H1 (cell line): ENCODE measurements at regions not wholly inside any gene's neighbourhood (a gene's known extent, or its start where the extent isn't known, plus 50 kb on each side); places are given as distances from the start of the nearest gene placed in this dataset.

ENCODE experiments used
- CTCF ChIA-PET: fragments of 300-600 bp; sonication (Branson Sonifier 250); formaldehyde crosslinking; loops from one replicate; lab custom pipeline; 2021; ENCODE audit not compliant: partially characterized antibody; lab: Charles Lee
- POLR2A ChIA-PET: fragments of 300-600 bp; sonication (Branson Sonifier 250); formaldehyde crosslinking; loops from one replicate; lab custom pipeline; 2021; ENCODE audit warnings: inconsistent platforms; ENCODE audit not compliant: partially characterized antibody; lab: Charles Lee
- DNase-seq, 2 experiments: peaks; one replicate each; pipeline versions ENCODE4 v3.0.0 to v3.0.0-alpha.2; 2010 to 2022; ENCODE audit warnings: low spot score in 2 of 2, low read depth in 1 of 2, mixed read lengths in 1 of 2
- FAIRE-seq: peaks from 2 replicates; lab custom pipeline; 2011; peaks lifted over from hg19 to GRCh38; lab: Jason Lieb, UNC
- H2AFZ ChIP-seq: 2 replicates; pipeline ENCODE4 v1.8.1; 2012; ENCODE audit warnings: low read length, inconsistent platforms
- H2AK5ac ChIP-seq: 2 replicates; pipeline ENCODE4 v1.6.1; 2013; ENCODE audit warnings: low read depth, low read length
- H2BK120ac ChIP-seq: replicated peaks from 2 replicates; pipeline ENCODE3; 2013; ENCODE audit warnings: low read depth, low read length, inconsistent platforms
- H2BK12ac ChIP-seq: 2 replicates; pipeline ENCODE4 v1.6.1; 2013; ENCODE audit warnings: low read depth, low read length
- H2BK15ac ChIP-seq: 2 replicates; pipeline ENCODE4 v1.6.1; 2013; ENCODE audit warnings: low read length
- H2BK20ac ChIP-seq: 2 replicates; pipeline ENCODE4 v1.6.1; 2013; ENCODE audit warnings: low read length
- H2BK5ac ChIP-seq: 2 replicates; pipeline ENCODE4 v1.6.1; 2013; ENCODE audit warnings: low read depth, low read length
- H3K14ac ChIP-seq: 2 replicates; pipeline ENCODE4 v1.6.1; 2013; ENCODE audit warnings: inconsistent platforms; ENCODE audit not compliant: insufficient read length
- H3K18ac ChIP-seq: 2 replicates; pipeline ENCODE4 v1.6.1; 2013; ENCODE audit warnings: low read length; ENCODE audit errors: extremely low read depth
- H3K23ac ChIP-seq: 2 replicates; pipeline ENCODE4 v1.6.1; 2013; ENCODE audit warnings: inconsistent platforms; ENCODE audit not compliant: insufficient read length
- H3K23me2 ChIP-seq: 2 replicates; pipeline ENCODE4 v1.6.1; 2013; ENCODE audit warnings: low read depth, low read length
- H3K27ac ChIP-seq: 2 replicates; pipeline ENCODE4 v1.6.1; 2011; ENCODE audit warnings: low read depth, low read length, inconsistent platforms
- H3K27me3 ChIP-seq, 4 experiments: replicated peaks in 1 of 4; 1 replicate in 1 of 4; 2 replicates in 3 of 4; pipeline versions ENCODE4 v1.6.1 to v1.8.1; 2011 to 2013; ENCODE audit warnings: low read length in 3 of 4, mild to moderate bottlenecking in 3 of 4, inconsistent platforms in 2 of 4, mixed read lengths in 2 of 4, moderate library complexity in 1 of 4; ENCODE audit not compliant: control insufficient read depth in 3 of 4, insufficient read depth in 3 of 4; ENCODE audit errors: extremely low read depth in 1 of 4
- H3K36me3 ChIP-seq, 4 experiments: 2 replicates each; pipeline versions ENCODE4 v1.6.1 to v1.8.1; 2011 to 2013; ENCODE audit warnings: mild to moderate bottlenecking in 4 of 4, low read length in 3 of 4, moderate library complexity in 2 of 4, control low read depth in 1 of 4, inconsistent platforms in 1 of 4; ENCODE audit not compliant: insufficient read depth in 4 of 4, control insufficient read depth in 2 of 4
- H3K4ac ChIP-seq: replicated peaks from 2 replicates; pipeline ENCODE3; 2013; ENCODE audit warnings: low read length, low read depth, mixed read lengths, inconsistent platforms; ENCODE audit not compliant: insufficient read length
- H3K4me1 ChIP-seq, 4 experiments: replicated peaks in 1 of 4; 1 replicate in 1 of 4; 2 replicates in 3 of 4; pipeline versions ENCODE4 v1.6.1 to v1.8.1; 2011 to 2013; ENCODE audit warnings: low read length in 3 of 4, inconsistent platforms in 2 of 4, mixed read lengths in 1 of 4; ENCODE audit not compliant: insufficient read depth in 4 of 4, control insufficient read depth in 3 of 4
- H3K4me2 ChIP-seq, 2 experiments: 2 replicates each; pipeline versions ENCODE4 v1.6.1 to v1.8.1; 2011 to 2013; ENCODE audit warnings: low read depth in 2 of 2, low read length in 2 of 2, control low read depth in 1 of 2, inconsistent platforms in 1 of 2, mild to moderate bottlenecking in 1 of 2; ENCODE audit not compliant: insufficient read depth in 1 of 2
- H3K4me3 ChIP-seq, 4 experiments: fragments of 200-600, 300-600 bp in 1 of 4; sonication (generic), shearing (Covaris generic), sonication (Bioruptor Twin) in 1 of 4; 2 replicates each; pipeline versions ENCODE4 v1.5.1 to v1.8.1; 2011 to 2016; ENCODE audit warnings: low read length in 4 of 4, low read depth in 3 of 4, control low read depth in 2 of 4, inconsistent platforms in 2 of 4, mild to moderate bottlenecking in 2 of 4, mixed read lengths in 1 of 4, moderate library complexity in 1 of 4; ENCODE audit not compliant: insufficient read depth in 2 of 4; ENCODE audit errors: extremely low read depth in 1 of 4
- H3K56ac ChIP-seq: replicated peaks from 2 replicates; pipeline ENCODE3; 2013; ENCODE audit warnings: low read depth, mild to moderate bottlenecking, mixed read lengths, low read length, inconsistent platforms; ENCODE audit not compliant: insufficient read length
- H3K79me1 ChIP-seq: 2 replicates; pipeline ENCODE4 v1.6.1; 2013; ENCODE audit warnings: low read depth, low read length, control low read depth
- H3K79me2 ChIP-seq, 2 experiments: 2 replicates each; pipeline versions ENCODE4 v1.6.1 to v1.8.1; 2012 to 2013; ENCODE audit warnings: low read length in 2 of 2, mild to moderate bottlenecking in 2 of 2, inconsistent platforms in 1 of 2; ENCODE audit not compliant: insufficient read depth in 2 of 2, control insufficient read depth in 1 of 2
- H3K9ac ChIP-seq, 4 experiments: replicated peaks in 1 of 4; 1 replicate in 1 of 4; 2 replicates in 3 of 4; pipeline versions ENCODE4 v1.6.1 to v1.8.1; 2011 to 2013; ENCODE audit warnings: low read depth in 3 of 4, low read length in 3 of 4, control low read depth in 2 of 4, mild to moderate bottlenecking in 2 of 4, moderate library complexity in 2 of 4, inconsistent platforms in 1 of 4; ENCODE audit errors: extremely low read depth in 1 of 4
- H3K9me3 ChIP-seq, 2 experiments: 2 replicates each; pipeline versions ENCODE4 v1.6.1 to v1.8.1; 2012 to 2013; ENCODE audit warnings: mild to moderate bottlenecking in 2 of 2, moderate library complexity in 2 of 2, control low read depth in 1 of 2, inconsistent platforms in 1 of 2, low read depth in 1 of 2, low read length in 1 of 2, mixed read lengths in 1 of 2; ENCODE audit not compliant: insufficient read depth in 2 of 2
- H4K20me1 ChIP-seq, 2 experiments: replicated peaks in 1 of 2; 2 replicates each; pipeline versions ENCODE3 to v1.8.1; 2011 to 2013; ENCODE audit warnings: inconsistent platforms in 2 of 2, low read length in 2 of 2, mild to moderate bottlenecking in 1 of 2; ENCODE audit not compliant: insufficient read depth in 2 of 2, control insufficient read depth in 1 of 2
- H4K5ac ChIP-seq: 2 replicates; pipeline ENCODE4 v1.6.1; 2013; ENCODE audit warnings: low read length, low read depth, mixed read lengths, inconsistent platforms; ENCODE audit not compliant: insufficient read length
- H4K8ac ChIP-seq: 2 replicates; pipeline ENCODE4 v1.8.0; 2013; ENCODE audit warnings: mild to moderate bottlenecking, moderate library complexity, low read length, inconsistent platforms; ENCODE audit not compliant: insufficient read depth; ENCODE audit errors: extremely low read depth
- H4K91ac ChIP-seq: replicated peaks from 2 replicates; pipeline ENCODE3; 2013; ENCODE audit warnings: low read length, mixed read lengths, inconsistent platforms; ENCODE audit not compliant: insufficient read length
- CEBPB ChIP-seq: IDR thresholded peaks from 2 replicates; pipeline ENCODE4 v1.6.1; 2012; ENCODE audit warnings: low read depth, low read length
- WGBS, 2 experiments: shearing (Covaris generic) in 1 of 2; methylation state at CpG; one replicate each; pipeline versions ENCODE4 v1.1.6 to v1.1.7; 2013 to 2015; ENCODE audit warnings: low lambda C conversion rate in 2 of 2, mixed read lengths in 2 of 2, inconsistent platforms in 1 of 2, low coverage in 1 of 2, missing lambda C conversion rate in 1 of 2; ENCODE audit not compliant: insufficient replicate concordance in 2 of 2, insufficient coverage in 1 of 2, insufficient read length in 1 of 2; ENCODE audit errors: extremely low coverage in 1 of 2, missing lambda C conversion rate in 1 of 2; 5-methylcytosine and 5-hydroxymethylcytosine counted together
- TF ChIP-seq, protein P1 (sequence below), 3 experiments: IDR thresholded peaks; 1 replicate in 2 of 3; 2 replicates in 1 of 3; pipeline versions ENCODE4 v1.5.1 to v1.6.1; 2011; ENCODE audit warnings: low read length in 3 of 3, mild to moderate bottlenecking in 3 of 3, inconsistent platforms in 2 of 3, low read depth in 1 of 3, moderate library complexity in 1 of 3; ENCODE audit not compliant: insufficient read depth in 1 of 3; ENCODE audit errors: control extremely low read depth in 1 of 3

DNA sequence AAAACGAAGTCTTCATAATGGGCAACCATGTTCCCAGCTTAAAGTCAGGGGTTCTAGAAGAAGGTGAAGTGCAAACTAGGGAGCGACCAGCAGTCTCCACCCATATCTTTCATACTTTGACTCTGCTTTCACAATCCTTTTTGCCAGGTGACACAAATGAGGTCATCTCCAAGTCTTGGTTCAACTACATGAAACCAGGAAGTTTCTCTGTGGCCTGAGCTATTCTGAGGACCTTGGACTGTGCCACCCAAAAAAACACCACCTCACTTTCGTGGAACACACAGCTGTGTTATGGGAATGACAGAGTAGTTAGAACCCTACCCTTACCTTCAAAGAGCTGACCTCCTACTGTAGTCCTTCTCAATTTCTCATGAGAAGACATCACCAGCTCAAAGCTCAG, 309.2 kb downstream of the AGTPBP1 start:
- Histone ChIP-seq H3K4me3 (no peak overlapping the region), H3K56ac (no peak overlapping the region), H4K91ac (no peak overlapping the region), H2AK5ac (no peak overlapping the region), H3K4ac (no peak overlapping the region), H2BK12ac (no peak overlapping the region), H3K27ac (no peak overlapping the region), H2BK15ac (no peak overlapping the region), H3K18ac (no peak overlapping the region), H3K9ac (no peak overlapping the region), H2BK5ac (no peak overlapping the region), H3K79me2 (no peaks in the 10 kb centered on the region), H3K9me3 (no peaks in the 10 kb centered on the region), H4K8ac (no peak overlapping the region), H3K23ac (no peak overlapping the region), H2AFZ (no peak overlapping the region), H3K14ac (no peak overlapping the region), H2BK20ac (no peak overlapping the region), H3K4me1 (no peaks in the 10 kb centered on the region), H3K36me3 (no peaks in the 10 kb centered on the region), H4K5ac (no peak overlapping the region), H4K20me1 (no peaks in the 10 kb centered on the region), H3K4me2 (no peak overlapping the region), H3K27me3 (no peaks in the 10 kb centered on the region), H3K79me1 (no peaks in the 10 kb centered on the region), H2BK120ac (no peak overlapping the region), H3K23me2 (no peaks in the 10 kb centered on the region)
- ChIA-PET CTCF (interaction anchor here (1.4 to 2.2 kb wide), 3 partner anchors 14 to 1036 kb away, joined by 3 to 6 read pairs (median 5); no protein-coding TSS in a partner anchor), POLR2A (no interaction called here)
- DNase-seq (no peak), FAIRE-seq (no peak)
- TF ChIP-seq CEBPB = no peak
- TF ChIP-seq, protein P1, sequence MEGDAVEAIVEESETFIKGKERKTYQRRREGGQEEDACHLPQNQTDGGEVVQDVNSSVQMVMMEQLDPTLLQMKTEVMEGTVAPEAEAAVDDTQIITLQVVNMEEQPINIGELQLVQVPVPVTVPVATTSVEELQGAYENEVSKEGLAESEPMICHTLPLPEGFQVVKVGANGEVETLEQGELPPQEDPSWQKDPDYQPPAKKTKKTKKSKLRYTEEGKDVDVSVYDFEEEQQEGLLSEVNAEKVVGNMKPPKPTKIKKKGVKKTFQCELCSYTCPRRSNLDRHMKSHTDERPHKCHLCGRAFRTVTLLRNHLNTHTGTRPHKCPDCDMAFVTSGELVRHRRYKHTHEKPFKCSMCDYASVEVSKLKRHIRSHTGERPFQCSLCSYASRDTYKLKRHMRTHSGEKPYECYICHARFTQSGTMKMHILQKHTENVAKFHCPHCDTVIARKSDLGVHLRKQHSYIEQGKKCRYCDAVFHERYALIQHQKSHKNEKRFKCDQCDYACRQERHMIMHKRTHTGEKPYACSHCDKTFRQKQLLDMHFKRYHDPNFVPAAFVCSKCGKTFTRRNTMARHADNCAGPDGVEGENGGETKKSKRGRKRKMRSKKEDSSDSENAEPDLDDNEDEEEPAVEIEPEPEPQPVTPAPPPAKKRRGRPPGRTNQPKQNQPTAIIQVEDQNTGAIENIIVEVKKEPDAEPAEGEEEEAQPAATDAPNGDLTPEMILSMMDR (IDR thresholded peaks at IDR 0.05; ENCODE audit: control extremely low read depth in 1 of 3, insufficient read depth in 1 of 3, low read depth in 1 of 3, low read length in 3 of 3) = no peak
- 85% methylated on average over 3 of the region's 3 CpGs; no CpG with 5 or more reads in 1 of the 2 experiments for WGBS, 2 experiments
